OCI-LY1 (cell line): ENCODE measurements at regions not wholly inside any gene's neighbourhood (a gene's known extent, or its start where the extent isn't known, plus 50 kb on each side); places are given as distances from the start of the nearest gene placed in this dataset.

Experiments used
- H2AFZ ChIP-seq: fragments of 200-600 bp; sonication (generic), shearing (Covaris generic); 2 replicates; pipeline ENCODE4 v1.6.0; 2014; ENCODE audit warnings: antibody characterized with exemption, mild to moderate bottlenecking, low read length
- H3F3A ChIP-seq: fragments of 200-600 bp; sonication (generic), shearing (Covaris generic); 2 replicates; pipeline ENCODE4 v1.6.0; 2014; ENCODE audit warnings: mild to moderate bottlenecking, antibody characterized with exemption, low read length, moderate library complexity; ENCODE audit not compliant: insufficient read depth
- H3K27ac ChIP-seq: fragments of 200-600 bp; sonication (generic); 2 replicates; pipeline ENCODE4 v1.5.1; 2014; ENCODE audit warnings: low read length, mixed run types, mild to moderate bottlenecking, low read depth; ENCODE audit not compliant: poor library complexity, severe bottlenecking
- H3K27me3 ChIP-seq: fragments of 200-600 bp; sonication (generic); 2 replicates; pipeline ENCODE4 v1.6.0; 2014; ENCODE audit warnings: antibody characterized with exemption, mild to moderate bottlenecking, low read length, moderate library complexity; ENCODE audit not compliant: insufficient read depth
- H3K36me3 ChIP-seq: fragments of 200-600 bp; sonication (generic); 2 replicates; pipeline ENCODE4 v1.6.1; 2014; ENCODE audit warnings: mild to moderate bottlenecking, antibody characterized with exemption, low read length, moderate library complexity, mixed read lengths; ENCODE audit not compliant: insufficient read depth
- H3K4me1 ChIP-seq: fragments of 200-600 bp; sonication (generic); 2 replicates; pipeline ENCODE4 v1.5.1; 2014; ENCODE audit warnings: mild to moderate bottlenecking, low read length, moderate library complexity; ENCODE audit not compliant: insufficient read depth, severe bottlenecking
- H3K4me2 ChIP-seq: fragments of 200-600 bp; sonication (generic), shearing (Covaris generic); 2 replicates; pipeline ENCODE4 v1.6.1; 2014; ENCODE audit warnings: low read length
- H3K4me3 ChIP-seq: fragments of 200-600 bp; sonication (generic); 2 replicates; pipeline ENCODE4 v1.5.1; 2014; ENCODE audit warnings: low read length, low read depth, mild to moderate bottlenecking, mixed read lengths; ENCODE audit not compliant: poor library complexity, severe bottlenecking
- H3K79me2 ChIP-seq: fragments of 200-600 bp; shearing (Covaris generic); 2 replicates; pipeline ENCODE4 v1.6.1; 2016; ENCODE audit warnings: mixed run types, low read length, mixed read lengths; ENCODE audit not compliant: insufficient read depth
- H3K9ac ChIP-seq: fragments of 200-600 bp; sonication (generic), shearing (Covaris generic); 2 replicates; pipeline ENCODE4 v1.6.1; 2014; ENCODE audit warnings: mild to moderate bottlenecking, low read length, mixed read lengths
- H3K9me2 ChIP-seq: fragments of 200-600 bp; sonication (generic), shearing (Covaris generic); 2 replicates; pipeline ENCODE4 v1.6.1; 2014; ENCODE audit warnings: low read depth, mild to moderate bottlenecking, low read length, mixed read lengths
- H3K9me3 ChIP-seq: fragments of 200-600 bp; shearing (Covaris generic); 2 replicates; pipeline ENCODE4 v1.6.1; 2014; ENCODE audit warnings: low read length, mixed read lengths
- H4K20me1 ChIP-seq: fragments of 200-600 bp; sonication (generic), shearing (Covaris generic); 2 replicates; pipeline ENCODE4 v1.6.0; 2016; ENCODE audit warnings: mild to moderate bottlenecking, low read length; ENCODE audit not compliant: insufficient read depth
- CTCF ChIP-seq: fragments of 200-600 bp; sonication (generic), shearing (Covaris generic); IDR thresholded peaks from 2 replicates; pipeline ENCODE4 v1.5.1; 2017; ENCODE audit warnings: mild to moderate bottlenecking, antibody characterized with exemption, low read length, moderate library complexity, mixed read lengths
- EZH2 ChIP-seq: fragments of 200-600 bp; sonication (generic), shearing (Covaris generic); IDR thresholded peaks from 2 replicates; pipeline ENCODE4 v1.8.0; 2017; ENCODE audit warnings: borderline replicate concordance, mixed run types, mild to moderate bottlenecking, antibody characterized with exemption, low read length, moderate library complexity, mixed read lengths

GRCh38 chr3:83235180-83235814 lies 1473.9 kb upstream of the GBE1 start:
- no peaks in the 10 kb centered on the region for H3K36me3 ChIP-seq
- H3K9me2 ChIP-seq: no peaks in the 10 kb centered on the region
- no peaks in the 10 kb centered on the region for H4K20me1 ChIP-seq
- no peak overlapping the region for H3K4me3 ChIP-seq
- no peaks in the 10 kb centered on the region for H3K4me1 ChIP-seq
- no peak for TF ChIP-seq CTCF
- no peak for TF ChIP-seq EZH2
- no peaks in the 10 kb centered on the region for H3K79me2 ChIP-seq
- no peaks in the 10 kb centered on the region for H3F3A ChIP-seq
- no peak overlapping the region for H3K4me2 ChIP-seq
- H3K9ac ChIP-seq: no peak overlapping the region
- H3K27me3 ChIP-seq: no peaks in the 10 kb centered on the region
- H3K27ac ChIP-seq: no peak overlapping the region
- no peaks in the 10 kb centered on the region for H3K9me3 ChIP-seq
- H2AFZ ChIP-seq: peak overlapping the region; percentile 83; the same call in 1 of the 2 replicates

GRCh38 chr3:83233715-83234114 lies 1472.3 kb upstream of the GBE1 start:
- no peak overlapping the region for H3K27ac ChIP-seq

GRCh38 chr3:83230841-83231240 lies 1469.4 kb upstream of the GBE1 start:
- Histone ChIP-seq H3K27me3 (no peaks in the 10 kb centered on the region), H3K4me3 (no peak overlapping the region), H3K79me2 (no peaks in the 10 kb centered on the region), H3K4me1 (peaks cover 6% of the 10 kb centered on the region), H3K36me3 (no peaks in the 10 kb centered on the region), H3K27ac (no peak overlapping the region), H3F3A (no peaks in the 10 kb centered on the region), H3K9ac (no peak overlapping the region), H3K9me3 (no peaks in the 10 kb centered on the region), H3K4me2 (no peak overlapping the region), H2AFZ (peak overlapping the region; percentile 89), H3K9me2 (no peaks in the 10 kb centered on the region), H4K20me1 (no peaks in the 10 kb centered on the region)
- TF ChIP-seq EZH2 (no peak), CTCF (no peak)

More at GRCh38 chr3:83233715-83234114, 1472.3 kb upstream of the GBE1 start:
- Histone ChIP-seq H3K36me3 (no peaks in the 10 kb centered on the region), H3K9me3 (no peaks in the 10 kb centered on the region), H3F3A (no peaks in the 10 kb centered on the region), H3K4me2 (no peak overlapping the region), H3K9ac (no peak overlapping the region), H3K4me3 (no peak overlapping the region), H3K79me2 (no peaks in the 10 kb centered on the region), H3K4me1 (no peaks in the 10 kb centered on the region), H2AFZ (no peak overlapping the region), H4K20me1 (no peaks in the 10 kb centered on the region), H3K27me3 (no peaks in the 10 kb centered on the region), H3K9me2 (no peaks in the 10 kb centered on the region)
- no peak for TF ChIP-seq EZH2
- peak; percentile 39; the same call in 1 of the 2 replicates for TF ChIP-seq CTCF
